ENCODE measurements at regions not wholly inside any gene's neighbourhood (a gene's known extent, or its start where the extent isn't known, plus 50 kb on each side); places are given as distances from the start of the nearest gene placed in this dataset.

GRCh38 chr4:111650674-111651086 lies 494.6 kb upstream of the FAM241A start:
- intact Hi-C loops (cut with DNase I) = no loop called here
- Histone ChIP-seq H3K4me3 (no peak overlapping the region), H3K27me3 (no peaks in the 10 kb centered on the region), H3K9me3 (no peaks in the 10 kb centered on the region), H3K27ac (no peak overlapping the region), H3K36me3 (replicated peaks in 1 of 2; ENCODE audit: insufficient read depth in 1 of 2, low read depth in 2 of 2) (no peaks in the 10 kb centered on the region), H3K4me1 (no peaks in the 10 kb centered on the region)
- 79 to 81% methylated on average over 1 of the region's 1 CpG for WGBS, 2 donors
- ATAC-seq (no peak), DNase-seq (no peak)
- TF ChIP-seq POLR2A (IDR thresholded peaks at IDR 0.05) = no peak
- TF ChIP-seq CTCF (IDR thresholded peaks at IDR 0.05) = no peak

GRCh38 chr4:111652236-111652635 lies 493.0 kb upstream of the FAM241A start:
- no peak for ATAC-seq
- intact Hi-C loops (cut with DNase I) = no loop called here
- Histone ChIP-seq H3K4me3 (no peak overlapping the region), H3K27me3 (no peaks in the 10 kb centered on the region), H3K36me3 (replicated peaks in 1 of 2; ENCODE audit: insufficient read depth in 1 of 2, low read depth in 2 of 2) (no peaks in the 10 kb centered on the region), H3K4me1 (no peaks in the 10 kb centered on the region), H3K9me3 (no peaks in the 10 kb centered on the region), H3K27ac (no peak overlapping the region)
- TF ChIP-seq POLR2A (IDR thresholded peaks at IDR 0.05) (no peak), CTCF (IDR thresholded peaks at IDR 0.05) (no peak)
- DNase-seq = no peak
- WGBS, 2 donors = 42 to 62% methylated on average over 5 of the region's 5 CpGs

- WGBS, 2 donors = 62 to 66% methylated on average over 2 of the region's 2 CpGs
- TF ChIP-seq CTCF (IDR thresholded peaks at IDR 0.05) (no peak), POLR2A (IDR thresholded peaks at IDR 0.05) (no peak)
- intact Hi-C loops (cut with DNase I) = no loop called here
Measured at GRCh38 chr4:111652986-111653385, 492.3 kb upstream of the FAM241A start.

GRCh38 chr4:111662496-111662895 lies 482.8 kb upstream of the FAM241A start:
- intact Hi-C loops (cut with DNase I) = no loop called here
- no peak for ATAC-seq
- WGBS, 2 donors = 92 to 100% methylated on average over 1 of the region's 1 CpG
- H3K27ac ChIP-seq = no peak overlapping the region
- no peak for DNase-seq
- H3K27me3 ChIP-seq = no peaks in the 10 kb centered on the region
- H3K36me3 ChIP-seq (replicated peaks in 1 of 2; ENCODE audit: insufficient read depth in 1 of 2, low read depth in 2 of 2) = no peaks in the 10 kb centered on the region
- no peak for TF ChIP-seq POLR2A (IDR thresholded peaks at IDR 0.05)
- TF ChIP-seq CTCF (IDR thresholded peaks at IDR 0.05) = no peak
- no peak overlapping the region for H3K4me3 ChIP-seq
- H3K9me3 ChIP-seq = no peaks in the 10 kb centered on the region
- no peaks in the 10 kb centered on the region for H3K4me1 ChIP-seq

More at GRCh38 chr4:111652986-111653385, 492.3 kb upstream of the FAM241A start:
- Histone ChIP-seq H3K4me3 (no peak overlapping the region), H3K27ac (no peak overlapping the region), H3K9me3 (no peaks in the 10 kb centered on the region), H3K27me3 (no peaks in the 10 kb centered on the region), H3K4me1 (no peaks in the 10 kb centered on the region), H3K36me3 (replicated peaks in 1 of 2; ENCODE audit: insufficient read depth in 1 of 2, low read depth in 2 of 2) (no peaks in the 10 kb centered on the region)
- DNase-seq (no peak), ATAC-seq (no peak)

- H3K36me3 ChIP-seq (replicated peaks in 1 of 2; ENCODE audit: insufficient read depth in 1 of 2, low read depth in 2 of 2) = no peaks in the 10 kb centered on the region
- no peak overlapping the region for H3K4me3 ChIP-seq
- ATAC-seq (no peak), DNase-seq (no peak)
- H3K27me3 ChIP-seq = no peaks in the 10 kb centered on the region
- no peak overlapping the region for H3K27ac ChIP-seq
- intact Hi-C loops (cut with DNase I) = no loop called here
- no peaks in the 10 kb centered on the region for H3K9me3 ChIP-seq
- no peaks in the 10 kb centered on the region for H3K4me1 ChIP-seq
- TF ChIP-seq CTCF (IDR thresholded peaks at IDR 0.05) (no peak), POLR2A (IDR thresholded peaks at IDR 0.05) (no peak)
- 3 to 7% methylated on average over 1 of the region's 1 CpG for WGBS, 2 donors
Measured at GRCh38 chr4:111664308-111664945, 480.8 kb upstream of the FAM241A start.
